Ovary (tissue), 7 donors: ENCODE measurements at regions not wholly inside any gene's neighbourhood (a gene's known extent, or its start where the extent isn't known, plus 50 kb on each side); places are given as distances from the start of the nearest gene placed in this dataset.

Experiments
- DNase-seq, 5 donors: peaks; one replicate each; pipeline ENCODE4 v3.0.0-alpha.2; 2019 to 2020
- H3K27ac ChIP-seq, 2 donors: fragments of 200-600 bp; one replicate each; pipeline versions ENCODE4 v1.5.1 to v1.8.0; 2019 to 2022
- H3K27me3 ChIP-seq: fragments of 200-600 bp; one replicate; pipeline ENCODE4 v1.8.0; 2022
- H3K36me3 ChIP-seq: fragments of 200-600 bp; sonication (generic); one replicate; pipeline ENCODE4 v1.5.1; 2019
- H3K4me1 ChIP-seq: one replicate; pipeline ENCODE4 v1.8.1; 2013; ENCODE audit warnings: mild to moderate bottlenecking, moderate library complexity; ENCODE audit not compliant: insufficient read depth
- H3K4me3 ChIP-seq: fragments of 200-600 bp; sonication (generic); one replicate; pipeline ENCODE4 v1.5.1; 2017
- H3K9me3 ChIP-seq, 2 donors: fragments of 200-600 bp in 1 of 2; sonication (generic) in 1 of 2; one replicate each; pipeline versions ENCODE4 v1.5.1 to v1.8.1; 2013 to 2019; ENCODE audit warnings: mild to moderate bottlenecking in 1 of 2, moderate library complexity in 1 of 2
- CTCF ChIP-seq, 3 donors: fragments of 450-650 bp in 2 of 3; fragments of 200-600 bp in 1 of 3; IDR thresholded peaks; one replicate each; pipeline versions ENCODE4 v1.5.1 to v1.8.0; 2016 to 2022; ENCODE audit warnings: antibody characterized with exemption in 3 of 3, mild to moderate bottlenecking in 1 of 3
- EP300 ChIP-seq: sonication (generic); formaldehyde crosslinking; IDR thresholded peaks from one replicate; pipeline ENCODE4 v1.6.1; 2017; ENCODE audit warnings: antibody characterized with exemption
- POLR2A ChIP-seq: fragments of 450-650 bp; IDR thresholded peaks from one replicate; pipeline ENCODE4 v1.6.1; 2017; ENCODE audit warnings: antibody characterized with exemption, mild to moderate bottlenecking, moderate library complexity
- WGBS, 3 donors: extraction: QIAGEN DNeasy Blood & Tissue Kit in 1 of 3; methylation state at CpG; one replicate each; pipeline versions ENCODE4 v1.1.5 to v1.1.7; 2013 to 2017; 5-methylcytosine and 5-hydroxymethylcytosine counted together
- intact Hi-C, 4 donors: fragments of 100-400 bp; cut with DNase I; formaldehyde crosslinking; loops; one replicate each; pipeline versions ENCODE4 v1.11.0 to v1.15.1; 2022 to 2023
- donor health status: DM: no; HTN: no; CAD: no; lungs with moderate emphysema.
- donor health status: DM: no; HTN: no; CAD: no.
- donor health status: Bipolar disorder and iron deficiency.
- donor health status: DM: no; HTN: no; CAD: no.
- donor health status: DM: yes; HTN: yes; CAD: no.

GRCh38 chr4:171621646-171622045, 191.6 kb upstream of the GALNTL6 start:
- intact Hi-C loops: no loop called here
- TF ChIP-seq POLR2A (no peak), CTCF (IDR thresholded peaks at IDR 0.05) (no peak), EP300 (no peak)
- Histone ChIP-seq H3K9me3 (no peaks in the 10 kb centered on the region), H3K36me3 (no peaks in the 10 kb centered on the region), H3K4me1 (no peaks in the 10 kb centered on the region), H3K27me3 (no peaks in the 10 kb centered on the region), H3K4me3 (no peak overlapping the region), H3K27ac (no peak overlapping the region)
- DNase-seq: no peak

GRCh38 chr4:171612907-171613306, 200.3 kb upstream of the GALNTL6 start:
- intact Hi-C loops: loop anchor here in 1 of 4 donors (5.0 kb wide), 1 partner anchor 154 kb away; no protein-coding TSS in a partner anchor
- H3K36me3 ChIP-seq: no peaks in the 10 kb centered on the region
- TF ChIP-seq POLR2A: no peak
- no peak for TF ChIP-seq CTCF (IDR thresholded peaks at IDR 0.05)
- no peak for TF ChIP-seq EP300
- no peaks in the 10 kb centered on the region for H3K9me3 ChIP-seq
- H3K27me3 ChIP-seq: no peaks in the 10 kb centered on the region
- H3K4me3 ChIP-seq: no peak overlapping the region
- H3K4me1 ChIP-seq: no peaks in the 10 kb centered on the region
- no peak overlapping the region for H3K27ac ChIP-seq
- no peak for DNase-seq
- WGBS, 3 donors: 54 to 61% (median 60%) methylated on average over 2 of the region's 2 CpGs

GRCh38 chr4:171602638-171603355, 210.4 kb upstream of the GALNTL6 start:
- WGBS, 3 donors: 18 to 27% (median 21%) methylated on average over 8 of the region's 8 CpGs
- TF ChIP-seq EP300 (no peak), CTCF (IDR thresholded peaks at IDR 0.05) (no peak), POLR2A (no peak)
- Histone ChIP-seq H3K9me3 (no peaks in the 10 kb centered on the region), H3K27me3 (no peaks in the 10 kb centered on the region), H3K36me3 (no peaks in the 10 kb centered on the region), H3K4me1 (no peaks in the 10 kb centered on the region), H3K27ac (no peak overlapping the region), H3K4me3 (no peak overlapping the region)
- intact Hi-C loops: no loop called here
- no peak for DNase-seq

GRCh38 chr4:171601091-171601490, 212.1 kb upstream of the GALNTL6 start:
- Histone ChIP-seq H3K4me1 (no peaks in the 10 kb centered on the region), H3K9me3 (no peaks in the 10 kb centered on the region), H3K27ac (no peak overlapping the region), H3K4me3 (no peak overlapping the region), H3K36me3 (no peaks in the 10 kb centered on the region), H3K27me3 (no peaks in the 10 kb centered on the region)
- no peak for TF ChIP-seq POLR2A
- no peak for TF ChIP-seq EP300
- no peak for TF ChIP-seq CTCF (IDR thresholded peaks at IDR 0.05)
- 86 to 92% (median 88%) methylated on average over 3 of the region's 3 CpGs for WGBS, 3 donors
- intact Hi-C loops: no loop called here
- no peak for DNase-seq
